ENCODE measurements at regions not wholly inside any gene's neighbourhood (a gene's known extent, or its start where the extent isn't known, plus 50 kb on each side); places are given as distances from the start of the nearest gene placed in this dataset.

GRCh38 chr7:112858838-112859237 is 68.6 kb upstream of the TMEM168 start:
- no peak for ATAC-seq
- Mint-ChIP-seq H3K4me1 (no peaks in the 10 kb centered on the region), H3K36me3 (peaks cover 29% of the 10 kb centered on the region)

GRCh38 chr7:112855227-112855626 is 65.0 kb upstream of the TMEM168 start:
- no peak overlapping the region for H3K4me3 Mint-ChIP-seq
- no peaks in the 10 kb centered on the region for H3K9me3 Mint-ChIP-seq
- H3K4me1 Mint-ChIP-seq, result no peaks in the 10 kb centered on the region
- H3K36me3 Mint-ChIP-seq, result peaks cover 29% of the 10 kb centered on the region
- no peaks in the 10 kb centered on the region for H3K27me3 Mint-ChIP-seq
- no peak overlapping the region for H3K27ac Mint-ChIP-seq
- no peak for ATAC-seq

More at GRCh38 chr7:112858838-112859237, 68.6 kb upstream of the TMEM168 start:
- H3K4me3 Mint-ChIP-seq, result no peak overlapping the region
- H3K27ac Mint-ChIP-seq, result no peak overlapping the region
- no peaks in the 10 kb centered on the region for H3K9me3 Mint-ChIP-seq
- no peaks in the 10 kb centered on the region for H3K27me3 Mint-ChIP-seq

GRCh38 chr7:112854169-112854568 is 64.0 kb upstream of the TMEM168 start:
- Mint-ChIP-seq H3K27ac (no peak overlapping the region), H3K36me3 (peaks cover 35% of the 10 kb centered on the region), H3K9me3 (no peaks in the 10 kb centered on the region), H3K27me3 (no peaks in the 10 kb centered on the region), H3K4me1 (no peaks in the 10 kb centered on the region), H3K4me3 (no peak overlapping the region)
- no peak for ATAC-seq

- H3K4me1 Mint-ChIP-seq, result no peaks in the 10 kb centered on the region
- no peaks in the 10 kb centered on the region for H3K9me3 Mint-ChIP-seq
- no peak overlapping the region for H3K27ac Mint-ChIP-seq
- H3K27me3 Mint-ChIP-seq, result no peaks in the 10 kb centered on the region
- no peak for ATAC-seq
- H3K4me3 Mint-ChIP-seq, result no peak overlapping the region
- H3K36me3 Mint-ChIP-seq, result peaks cover 37% of the 10 kb centered on the region
Measured at GRCh38 chr7:112853422-112853821, 63.2 kb upstream of the TMEM168 start.

GRCh38 chr7:112843151-112843550 is 53.0 kb upstream of the TMEM168 start:
- peaks cover 38% of the 10 kb centered on the region for H3K4me1 Mint-ChIP-seq
- no peak overlapping the region for H3K27ac Mint-ChIP-seq
- H3K9me3 Mint-ChIP-seq, result no peaks in the 10 kb centered on the region
- peaks cover 28% of the 10 kb centered on the region for H3K36me3 Mint-ChIP-seq
- no peak overlapping the region for H3K4me3 Mint-ChIP-seq
- no peaks in the 10 kb centered on the region for H3K27me3 Mint-ChIP-seq
- ATAC-seq, result no peak

Data from stimulated activated memory B cell treated with anti-CD40 and anti-IgM and Interleukin-4, amounts not matched to agents 10 μg/mL and 1 μg/mL and 100 μg/mL, for 72 hours (primary cell).